GM21717 (cell line): ENCODE measurements at regions not wholly inside any gene's neighbourhood (a gene's known extent, or its start where the extent isn't known, plus 50 kb on each side); places are given as distances from the start of the nearest gene placed in this dataset.
"Not testable (repeated sequence)": the region's sequence is repeated elsewhere in the genome, so short reads cannot be mapped to it uniquely, and the experiment has no call there.

Experiments
- ATAC-seq: cut with Tn5 transposase; IDR thresholded peaks from one replicate; pipeline ENCODE4 v1.9.1; 2021; ENCODE audit warnings: mild to moderate bottlenecking, moderate library complexity; ENCODE audit not compliant: unreplicated experiment

DNA sequence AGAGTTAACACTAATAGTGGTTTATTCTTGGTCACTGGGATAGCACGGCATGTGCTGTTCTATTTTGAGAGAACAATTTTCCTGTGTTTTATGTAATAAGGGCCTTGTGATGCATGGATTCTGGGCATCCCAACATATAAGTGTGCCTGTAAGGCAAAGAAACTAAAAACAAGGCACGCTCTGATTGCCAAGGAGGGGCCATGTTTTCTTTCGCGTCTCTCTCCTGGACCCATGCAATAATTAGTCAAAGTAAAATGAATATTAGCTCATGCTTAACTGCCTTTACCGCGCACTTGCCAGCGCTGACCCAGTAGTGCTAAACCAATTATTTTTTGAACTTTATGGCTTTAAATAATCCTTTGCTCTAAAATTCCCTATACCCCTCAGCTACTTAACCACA lies 140.9 kb downstream of the PSAT1 start:
- no peak for ATAC-seq

DNA sequence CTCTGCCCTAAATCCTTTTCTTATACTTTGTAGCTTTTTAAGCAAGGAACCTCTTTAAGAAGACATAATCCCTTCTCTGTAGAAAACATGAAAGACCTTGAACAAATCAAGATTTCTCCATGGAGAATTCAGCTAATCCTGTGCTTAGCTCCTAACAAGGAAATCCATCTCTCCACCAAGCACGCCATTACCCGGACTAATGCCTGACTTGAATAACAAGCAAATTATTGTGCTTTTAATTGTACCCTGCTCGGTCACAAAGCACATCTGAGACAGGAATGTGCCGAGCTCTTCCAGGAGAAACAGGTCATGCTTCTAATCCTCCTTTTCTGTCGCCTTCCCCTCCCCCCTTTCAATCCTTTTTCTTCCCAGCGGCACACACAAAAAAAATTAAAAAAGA lies 141.3 kb downstream of the PSAT1 start:
- no peak for ATAC-seq

DNA sequence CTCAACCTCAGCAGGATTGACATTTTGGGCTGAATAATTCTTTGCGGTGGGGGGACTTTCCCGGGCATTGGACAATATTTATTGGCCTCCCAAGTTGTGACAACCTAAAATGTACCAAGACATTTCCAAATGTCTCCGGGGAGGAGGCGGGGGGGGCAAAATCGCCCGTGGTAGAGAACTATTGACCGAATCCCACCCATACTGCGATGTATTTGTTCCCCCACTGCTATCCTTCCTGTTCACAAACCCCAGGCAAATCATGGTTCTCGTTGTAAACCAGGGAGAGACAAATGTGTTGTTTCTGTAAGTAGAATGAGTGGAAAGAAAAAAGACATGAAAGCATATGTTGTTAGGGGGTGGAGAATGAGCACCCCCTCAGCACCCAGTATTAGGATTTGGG lies 141.9 kb downstream of the PSAT1 start:
- ATAC-seq: no peak

DNA sequence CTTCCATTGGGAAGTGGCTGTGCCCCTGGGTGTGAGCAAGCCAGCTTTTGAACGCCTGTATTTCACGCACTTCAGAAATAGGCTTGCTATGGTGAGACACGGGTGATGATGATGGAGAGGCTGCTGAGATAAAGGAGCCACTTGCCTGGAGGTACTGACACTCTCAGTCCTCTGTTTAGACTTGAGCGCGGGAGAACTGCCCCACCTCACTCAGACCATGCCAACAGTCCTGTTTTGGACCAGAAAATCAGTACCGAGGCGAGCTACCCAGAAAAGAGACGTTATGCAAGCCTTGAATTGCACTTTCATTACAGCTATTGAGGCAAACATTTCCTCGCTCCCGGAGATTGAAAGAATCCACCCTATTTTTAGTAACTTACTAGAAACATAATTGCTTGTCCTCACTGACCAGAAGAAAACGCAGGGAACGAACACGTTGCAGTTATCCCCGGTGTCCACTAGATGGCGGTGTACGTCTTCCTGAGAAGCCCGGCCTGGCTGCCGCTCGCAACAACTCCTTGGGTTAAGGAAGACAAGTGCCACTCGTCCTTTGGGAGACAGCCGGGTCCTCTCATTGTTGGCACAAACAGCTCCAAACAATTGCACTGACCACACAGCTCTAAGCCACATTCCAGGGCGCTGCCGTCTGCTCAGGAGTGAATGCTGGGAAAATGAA lies 142.4 kb downstream of the PSAT1 start:
- peak; percentile 84 for ATAC-seq

DNA sequence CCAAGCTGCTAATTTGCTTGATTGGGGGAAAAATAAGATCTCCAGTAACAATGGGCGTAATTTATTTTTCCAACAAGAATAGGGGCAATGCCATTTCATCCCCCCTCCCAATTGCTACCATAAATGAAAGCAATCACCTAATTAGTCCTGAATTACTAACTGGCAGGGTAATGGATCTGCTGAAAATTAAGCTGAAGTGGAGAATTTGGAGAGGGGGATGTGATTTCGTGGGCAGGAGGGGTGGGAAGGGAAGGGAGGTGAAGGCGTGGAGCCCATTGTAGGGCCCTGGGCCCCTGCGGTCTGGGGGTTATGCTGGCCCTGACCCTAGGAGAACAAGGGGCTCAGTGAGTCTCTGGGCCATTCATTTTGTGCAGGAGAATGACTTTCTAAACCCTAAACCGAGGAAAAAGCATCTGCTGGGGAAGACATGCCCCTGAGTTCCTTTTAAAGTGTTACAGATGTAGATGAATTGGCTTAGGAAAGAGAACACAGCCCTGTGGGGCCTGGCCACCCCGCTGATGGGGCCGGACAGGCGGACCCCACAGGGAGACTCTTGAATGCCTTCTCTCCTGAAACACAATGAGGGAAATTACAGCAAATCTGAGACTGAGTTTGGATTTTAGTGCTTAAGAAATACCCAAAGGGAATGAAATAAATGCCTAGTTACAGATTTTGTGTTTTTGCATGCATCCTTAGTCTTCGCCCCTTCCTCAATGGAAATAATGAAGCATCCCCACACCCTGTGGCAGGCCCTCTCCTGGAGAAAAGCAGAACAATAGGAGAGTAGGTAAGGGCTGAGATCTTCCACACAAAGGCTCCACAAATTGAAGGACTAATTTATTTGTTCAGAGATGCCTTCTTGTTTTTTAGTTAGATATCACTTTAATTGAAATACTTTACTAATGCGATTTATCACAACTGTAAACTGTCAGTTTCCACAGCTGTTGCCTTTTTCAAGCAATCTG lies 143.2 kb downstream of the PSAT1 start:
- no peak for ATAC-seq

DNA sequence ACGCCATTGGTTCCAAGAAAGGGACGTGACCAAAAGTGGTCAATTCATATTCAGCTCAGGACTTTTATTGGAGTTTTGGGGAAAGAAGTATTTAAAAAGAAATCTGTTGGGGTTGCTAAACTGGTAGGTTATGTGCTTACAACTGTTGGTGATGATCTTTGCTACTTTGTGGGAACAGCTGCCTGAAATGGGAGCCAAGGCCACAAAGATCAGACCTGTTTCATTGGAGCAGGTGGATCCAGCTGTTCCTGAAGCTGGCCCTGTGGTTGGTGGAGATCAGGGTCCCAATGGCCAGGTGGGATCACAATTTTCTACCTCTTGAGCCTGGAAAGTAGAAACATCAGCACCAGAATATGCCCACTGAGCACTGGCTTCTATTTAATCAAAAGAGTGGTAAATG lies 144.5 kb downstream of the PSAT1 start:
- ATAC-seq: no peak

DNA sequence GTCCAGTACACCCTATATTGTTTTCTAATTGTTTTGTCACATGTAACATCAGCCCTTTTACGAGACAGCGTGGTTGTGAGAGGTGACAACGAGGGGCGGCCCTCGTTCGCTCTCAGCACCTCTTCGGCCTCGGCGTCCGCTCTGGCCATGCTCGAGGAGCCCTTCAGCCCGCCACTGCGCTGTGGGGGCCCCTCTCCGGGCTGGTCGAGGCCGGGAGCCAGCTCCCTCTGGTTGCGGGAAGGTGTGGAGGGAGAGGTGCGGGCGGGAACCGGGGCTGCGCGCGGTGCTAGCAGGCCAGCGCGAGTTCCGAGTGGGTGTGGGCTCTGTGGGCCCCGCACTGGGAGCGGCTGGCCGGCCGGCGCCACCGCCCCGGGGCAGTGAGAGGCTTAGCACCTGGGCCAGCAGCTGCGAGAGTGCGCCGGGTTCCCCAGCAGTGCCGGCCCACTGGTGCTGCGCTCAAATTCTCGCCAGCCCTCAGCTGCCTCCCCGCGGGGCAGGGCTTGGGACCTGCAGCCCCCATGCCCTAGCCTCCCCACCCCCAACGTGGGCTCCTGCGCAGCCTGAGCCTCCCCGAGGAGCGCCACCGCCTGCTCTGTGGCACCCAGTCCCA lies 145.0 kb downstream of the PSAT1 start:
- ATAC-seq: no peak

DNA sequence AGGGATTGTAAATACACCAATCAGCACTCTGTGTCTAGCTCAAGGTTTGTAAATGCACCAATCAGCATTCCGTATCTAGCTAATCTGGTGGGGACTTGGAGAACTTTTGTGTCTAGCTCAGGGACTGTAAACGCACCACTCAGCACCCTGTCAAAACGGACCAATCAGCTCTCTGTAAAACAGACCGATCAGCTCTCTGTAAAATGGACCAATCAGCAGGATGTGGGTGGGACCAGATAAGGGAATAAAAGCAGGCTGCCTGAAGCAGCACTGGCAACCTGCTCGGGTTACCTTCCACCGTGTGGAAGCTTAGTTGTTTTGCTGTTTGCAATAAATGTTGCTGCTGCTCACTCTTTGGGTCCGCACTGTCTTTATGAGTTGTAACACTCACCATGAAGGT lies 145.7 kb downstream of the PSAT1 start:
- not testable (repeated sequence) for ATAC-seq

DNA sequence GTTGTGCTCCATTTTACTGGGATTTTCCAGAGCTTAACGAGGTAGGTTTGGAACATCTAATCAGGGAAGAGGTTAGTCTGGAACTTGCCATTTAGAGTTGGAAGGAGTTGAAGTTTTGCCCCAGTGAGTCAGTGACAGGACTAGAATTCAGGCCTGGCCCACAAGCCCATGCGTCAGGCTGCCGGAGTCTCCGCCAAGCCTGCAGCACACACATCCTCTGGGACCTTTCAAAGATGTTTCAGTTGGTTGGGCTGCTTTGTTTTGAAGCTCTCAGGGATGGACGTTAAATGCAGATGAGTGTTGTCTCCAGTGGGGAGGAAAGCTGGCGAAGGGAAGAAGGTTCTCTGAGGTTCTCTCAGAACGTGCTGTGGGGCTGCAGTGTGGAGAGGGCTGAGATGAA lies 147.0 kb downstream of the PSAT1 start:
- no peak for ATAC-seq

DNA sequence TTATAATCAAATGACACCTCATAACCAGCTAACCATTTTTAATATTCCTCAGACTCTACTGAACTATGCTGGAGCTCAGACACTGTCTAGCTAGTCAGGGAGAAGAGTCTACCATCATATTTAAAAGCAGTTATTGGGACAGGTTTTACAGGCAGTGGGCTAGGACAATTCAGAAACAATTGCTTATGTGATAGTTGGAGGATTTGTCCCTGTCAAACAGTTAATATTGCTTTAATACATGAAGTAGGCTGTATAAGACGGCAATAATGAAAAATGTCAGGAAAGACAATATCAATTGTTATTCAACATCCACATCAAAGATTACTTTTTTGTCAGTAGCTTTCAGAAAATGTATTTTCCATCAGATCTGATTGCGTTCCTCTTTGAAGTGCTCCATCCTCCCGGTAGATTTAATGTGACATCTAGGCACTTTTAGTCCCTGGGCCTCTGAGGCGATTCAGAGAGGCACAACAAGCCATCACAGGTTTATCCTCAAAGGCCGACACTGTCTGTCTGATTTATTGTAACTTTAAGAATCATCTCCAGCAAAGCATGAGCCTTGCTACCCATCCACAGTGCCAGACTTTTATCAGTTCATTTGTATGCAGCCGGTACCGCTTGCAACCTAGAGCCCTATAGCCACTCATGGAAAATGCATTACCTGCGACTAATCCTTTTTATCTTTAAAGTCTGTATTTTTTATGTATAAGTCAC lies 152.2 kb downstream of the PSAT1 start:
- no peak for ATAC-seq

DNA sequence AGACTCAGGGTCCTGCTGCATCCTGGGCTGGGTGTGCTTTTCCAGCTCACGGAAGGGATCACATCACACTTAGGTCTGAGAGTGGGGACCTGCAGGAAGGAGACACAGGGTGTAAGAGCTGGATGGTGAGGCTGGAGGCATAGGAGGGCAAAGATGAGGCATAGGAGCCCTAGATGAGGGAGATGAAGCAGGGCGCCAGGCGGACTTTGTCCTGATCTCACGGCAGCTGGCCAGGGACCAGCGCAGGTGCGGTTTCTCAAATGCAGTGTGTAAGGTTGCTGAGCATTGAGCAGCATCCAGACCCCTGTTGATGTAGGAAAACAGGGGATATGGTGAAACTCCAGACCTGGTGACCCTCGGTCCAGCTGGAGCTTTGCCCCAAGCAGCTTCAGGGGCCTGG lies 156.5 kb downstream of the PSAT1 start:
- no peak for ATAC-seq

DNA sequence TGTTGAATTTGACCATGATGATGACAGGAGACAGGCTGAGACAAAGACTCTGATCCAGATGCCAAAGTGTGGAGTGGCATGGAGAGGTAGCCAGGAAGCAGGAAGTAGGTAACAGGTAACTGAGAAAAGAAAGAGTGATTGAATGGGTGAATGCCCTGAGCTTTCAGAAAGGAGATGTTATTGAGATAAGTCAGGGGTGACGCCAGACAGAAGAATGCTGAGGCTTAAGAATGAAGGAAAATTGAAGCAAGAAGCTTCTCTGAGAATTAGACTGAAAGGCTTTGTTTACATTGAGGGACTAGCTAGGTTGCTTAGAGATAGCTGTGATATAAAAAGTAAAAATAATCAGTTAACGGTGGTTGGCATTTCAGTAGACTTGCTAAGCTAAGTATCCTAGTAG lies 165.7 kb downstream of the PSAT1 start:
- ATAC-seq: no peak

DNA sequence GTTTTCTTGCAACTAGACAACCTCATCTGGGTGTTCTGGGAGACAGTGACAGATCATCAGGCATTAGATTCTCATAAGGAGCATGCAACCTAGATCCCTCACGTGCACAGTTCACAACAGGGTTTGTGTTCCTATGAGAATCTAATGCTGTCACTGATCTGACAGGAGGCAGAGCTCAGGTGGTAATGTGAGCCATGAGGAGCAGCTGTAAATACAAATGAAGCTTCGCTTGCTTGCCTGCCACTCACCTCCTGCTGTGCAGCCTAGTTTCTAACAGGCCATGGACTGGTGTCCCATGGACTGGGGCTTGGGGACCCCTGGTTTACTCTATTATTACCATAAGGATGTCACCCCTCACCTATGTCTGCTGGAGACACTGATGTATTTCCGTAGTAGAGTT lies 166.8 kb downstream of the PSAT1 start:
- ATAC-seq: no peak

DNA sequence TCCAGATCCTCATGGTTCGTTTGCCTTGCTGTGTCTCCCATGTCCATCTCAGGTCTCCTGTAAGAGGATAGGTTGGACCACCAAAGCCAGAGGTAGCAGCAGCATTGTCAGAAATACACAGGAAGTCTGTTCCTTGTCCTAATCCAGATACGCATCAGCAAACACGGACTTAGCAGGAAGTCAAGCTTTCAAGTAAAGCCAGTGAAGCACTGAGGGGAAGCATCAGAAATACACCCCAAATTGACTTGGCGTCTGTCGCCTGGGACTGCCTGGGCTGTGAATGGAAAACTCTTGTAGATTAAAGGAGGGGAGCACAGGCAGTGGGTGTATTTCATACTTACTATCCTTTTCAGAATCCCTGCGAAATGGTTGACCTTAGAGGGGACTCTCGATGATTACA lies 171.3 kb downstream of the PSAT1 start:
- ATAC-seq: no peak

DNA sequence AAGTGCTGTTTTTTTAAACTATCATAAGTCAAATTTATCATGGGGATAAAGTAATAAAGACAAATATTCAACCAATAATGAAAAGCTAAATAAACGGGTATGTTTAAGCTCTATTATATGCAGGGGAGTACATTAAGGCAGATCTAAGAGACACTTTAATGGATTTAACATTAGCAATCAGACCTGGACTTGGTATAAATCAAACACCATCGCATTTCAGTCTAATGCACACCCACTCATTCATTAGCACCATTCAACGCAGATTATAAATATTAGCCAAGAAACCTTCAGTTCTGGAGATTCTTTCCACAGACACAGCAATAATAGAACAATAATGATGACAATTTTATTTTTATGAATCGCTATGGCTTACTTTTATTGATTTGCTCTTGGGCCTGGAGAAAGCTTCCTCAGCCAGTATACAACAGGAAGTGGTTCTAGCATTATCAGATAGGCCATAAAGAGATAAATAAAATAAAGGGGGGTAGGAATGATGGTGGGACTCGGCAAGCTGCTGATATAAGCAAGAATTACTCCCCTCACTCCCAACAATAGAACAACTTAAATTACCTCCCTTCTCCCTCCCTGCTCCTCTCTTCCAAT lies 172.2 kb downstream of the PSAT1 start:
- no peak for ATAC-seq

DNA sequence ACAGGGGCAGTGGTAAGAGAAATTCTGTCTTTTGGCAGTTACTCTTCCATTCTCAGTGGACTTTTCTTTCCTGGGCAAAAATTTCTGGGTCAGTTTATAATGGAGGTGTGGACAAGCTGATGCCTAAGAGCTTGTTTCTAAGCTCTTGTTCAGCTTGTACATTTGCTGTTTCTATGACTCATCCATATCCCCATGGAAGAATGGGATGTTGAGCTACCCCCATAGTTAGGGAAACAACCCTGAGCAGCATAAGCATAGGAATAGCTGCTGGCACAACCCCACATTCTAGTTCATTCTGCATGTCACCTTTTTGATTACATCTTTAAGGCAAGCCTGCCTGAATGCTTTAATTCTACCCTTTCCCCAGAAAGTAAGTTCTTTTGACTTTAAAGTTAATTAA lies 173.3 kb downstream of the PSAT1 start:
- no peak for ATAC-seq

DNA sequence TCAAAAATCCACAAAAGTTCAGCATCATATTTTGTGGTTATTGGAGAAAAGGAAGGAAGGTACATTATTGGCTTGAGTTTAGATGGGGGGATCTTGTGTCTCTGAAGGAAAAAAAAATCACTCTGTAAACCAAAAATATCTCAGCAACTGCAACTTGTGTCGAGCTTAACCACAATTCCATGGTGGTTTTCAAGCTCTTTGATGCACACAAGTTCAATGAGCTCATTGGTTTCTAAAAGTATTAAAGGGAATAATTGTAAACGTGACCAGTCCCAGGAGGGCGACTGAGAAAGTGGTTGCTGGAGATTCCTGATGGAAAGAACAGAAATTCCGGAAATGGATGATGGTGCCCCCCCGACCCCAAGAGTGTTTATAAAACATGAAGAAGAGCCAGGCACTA lies 173.8 kb downstream of the PSAT1 start:
- no peak for ATAC-seq

DNA sequence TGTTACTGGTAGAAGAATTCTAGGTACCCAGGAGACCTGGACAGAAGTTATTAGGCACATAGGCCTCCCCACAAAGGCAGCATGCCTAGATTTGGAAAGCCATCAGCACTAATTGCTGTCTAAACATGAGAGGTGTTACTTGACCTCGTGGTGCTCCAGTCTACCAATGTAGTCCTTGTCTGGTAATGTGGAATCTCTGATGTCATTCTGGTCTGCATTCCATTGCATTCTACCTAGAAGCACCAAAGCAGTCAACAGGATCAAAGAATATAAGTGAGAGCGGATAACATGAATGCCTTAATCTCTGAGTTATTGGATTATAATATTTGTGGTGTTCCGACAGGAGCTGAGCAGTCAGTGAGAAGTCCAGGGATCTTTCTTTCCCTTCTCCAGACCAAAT lies 175.2 kb downstream of the PSAT1 start:
- no peak for ATAC-seq

DNA sequence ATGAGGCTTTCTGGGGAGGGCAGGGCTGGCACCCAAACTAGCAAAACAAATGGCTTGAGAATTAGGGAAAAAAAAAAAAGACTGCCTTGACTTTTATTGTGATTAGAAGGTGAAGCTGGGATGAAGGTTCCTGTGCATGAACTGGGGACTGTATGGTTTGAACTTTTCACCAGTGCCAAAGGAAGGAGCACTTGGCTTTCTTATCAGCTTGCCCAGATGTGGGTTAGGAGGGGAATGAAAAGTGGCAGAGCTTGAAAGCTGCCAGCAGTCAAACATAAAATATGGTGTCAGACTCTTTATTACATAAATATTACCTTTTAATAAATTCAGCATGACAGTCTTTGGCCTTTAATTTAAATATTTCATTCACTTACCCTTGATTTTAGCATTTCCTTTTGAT lies 182.5 kb downstream of the PSAT1 start:
- no peak for ATAC-seq

DNA sequence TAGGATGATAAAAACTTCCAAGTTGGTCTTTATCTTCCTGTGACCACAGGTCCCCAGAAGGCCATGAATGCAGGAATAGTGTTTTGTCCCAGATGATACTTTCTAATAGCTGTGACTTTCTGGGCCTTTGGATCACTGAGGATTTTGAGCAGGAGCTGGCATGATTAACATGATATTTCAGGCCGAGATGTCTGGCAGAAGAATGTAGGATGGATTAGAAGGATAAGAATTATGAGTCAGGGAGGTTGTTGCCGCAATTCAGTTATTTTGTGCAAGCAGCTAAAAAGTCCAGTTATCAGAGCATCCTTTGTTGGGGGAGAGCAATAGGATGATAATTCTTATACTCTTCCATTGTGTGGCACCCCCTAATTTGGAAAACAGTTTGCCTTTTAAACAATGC lies 189.7 kb downstream of the PSAT1 start:
- ATAC-seq: no peak

DNA sequence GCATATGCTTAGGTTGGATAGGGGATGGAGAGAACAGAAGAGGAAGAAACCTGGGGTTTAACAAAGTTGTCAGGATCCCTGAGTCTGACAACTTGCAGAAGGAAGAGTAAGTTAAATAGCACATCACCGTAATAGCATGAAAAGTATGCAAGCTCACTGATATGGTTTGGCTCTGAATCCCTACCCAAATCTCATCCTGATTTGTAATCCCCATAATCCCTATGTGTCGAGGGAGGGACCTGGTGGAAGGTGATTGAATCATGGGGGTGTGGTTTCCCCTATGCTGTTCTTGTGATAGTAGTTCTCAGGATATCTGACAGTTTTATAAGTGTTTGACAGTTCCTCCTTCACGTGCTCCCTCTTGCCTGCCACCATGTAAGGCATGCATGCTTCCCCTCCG lies 193.3 kb downstream of the PSAT1 start:
- no peak for ATAC-seq
